GM18505 (cell line): ENCODE measurements at regions not wholly inside any gene's neighbourhood (a gene's known extent, or its start where the extent isn't known, plus 50 kb on each side); places are given as distances from the start of the nearest gene placed in this dataset.
"Not testable (repeated sequence)": the region's sequence is repeated elsewhere in the genome, so short reads cannot be mapped to it uniquely, and the experiment has no call there.

Experiments
- ATAC-seq: cut with Tn5 transposase; IDR thresholded peaks from one replicate; pipeline ENCODE4 v1.9.1; 2021; ENCODE audit not compliant: unreplicated experiment
- POLR2A ChIP-seq: IDR thresholded peaks from 4 replicates; pipeline ENCODE4 v1.6.1; 2011; ENCODE audit warnings: borderline replicate concordance; ENCODE audit not compliant: insufficient read depth, insufficient read length; ENCODE audit errors: extremely low read depth

DNA sequence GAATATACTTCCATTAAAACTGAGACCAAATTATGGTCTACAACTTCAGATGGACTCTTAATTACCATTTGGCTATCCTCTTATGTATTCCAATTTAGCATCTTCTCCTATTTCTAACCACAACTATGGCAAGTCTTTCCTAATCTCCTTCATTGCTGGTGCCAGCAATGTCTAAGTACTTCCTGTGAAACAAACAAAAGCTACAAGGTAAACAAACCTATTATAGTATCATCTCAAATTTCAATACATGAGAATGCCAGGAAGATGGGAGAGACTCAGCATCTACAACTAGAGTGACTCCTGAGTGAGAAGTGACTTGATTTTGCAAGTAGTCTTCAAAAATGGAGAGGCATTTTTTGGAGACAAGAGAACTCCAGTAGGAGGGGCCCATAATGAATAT is 202.9 kb upstream of the ATXN7L3B start:
- ATAC-seq = no peak
- no peak for TF ChIP-seq POLR2A

DNA sequence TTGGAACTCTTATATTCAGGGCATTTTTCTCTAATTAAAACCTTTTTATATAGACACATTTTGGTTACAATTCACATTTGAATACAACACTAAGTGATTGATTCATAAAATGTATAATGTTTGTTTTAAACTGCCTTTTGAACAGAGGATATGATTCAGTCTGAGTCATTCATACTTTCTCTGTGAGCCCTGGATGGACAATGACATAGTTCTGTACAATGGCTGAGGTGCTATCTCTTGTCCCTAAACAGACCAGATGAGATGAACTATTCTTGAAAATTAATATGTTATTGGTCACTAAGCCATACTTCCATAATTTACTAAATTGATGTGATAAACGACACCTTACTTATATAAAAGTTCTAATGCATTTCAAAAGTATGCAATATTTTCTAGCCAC is 199.7 kb upstream of the ATXN7L3B start:
- no peak for TF ChIP-seq POLR2A
- no peak for ATAC-seq

DNA sequence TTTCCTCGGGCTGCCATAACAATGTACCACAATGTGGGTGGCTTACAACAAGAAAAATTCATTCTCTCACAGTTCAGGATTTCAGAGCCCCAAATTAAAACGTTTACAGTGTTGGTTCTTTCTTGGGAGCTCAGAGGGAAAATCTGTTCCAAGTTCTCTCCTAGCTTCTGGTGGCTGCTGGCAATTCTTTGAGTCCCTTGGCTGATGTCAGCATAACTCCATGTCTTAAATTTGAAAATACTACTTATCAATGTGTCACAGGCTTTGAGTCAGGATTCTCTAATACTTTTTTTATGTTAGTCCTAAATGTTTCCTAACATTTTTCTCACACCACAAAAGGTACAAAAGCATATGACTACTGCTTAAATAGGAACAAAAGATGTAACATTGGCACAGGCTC is 198.4 kb upstream of the ATXN7L3B start:
- ATAC-seq = no peak

GRCh38 chr12:74349925-74350324 is 187.7 kb upstream of the ATXN7L3B start:
- TF ChIP-seq POLR2A = no peak

More for the DNA sequence above, 198.4 kb upstream of the ATXN7L3B start:
- TF ChIP-seq POLR2A = no peak

GRCh38 chr12:74365178-74365964 is 172.3 kb upstream of the ATXN7L3B start:
- TF ChIP-seq POLR2A = no peak
- peak; percentile 77 for ATAC-seq

More at GRCh38 chr12:74349925-74350324, 187.7 kb upstream of the ATXN7L3B start:
- ATAC-seq = no peak

GRCh38 chr12:74370608-74371216 is 166.9 kb upstream of the ATXN7L3B start:
- no peak for ATAC-seq
- TF ChIP-seq POLR2A = no peak

- no peak for ATAC-seq
- TF ChIP-seq POLR2A = no peak
These were observed 158.5 kb upstream of the ATXN7L3B start for GRCh38 chr12:74379114-74379513.

DNA sequence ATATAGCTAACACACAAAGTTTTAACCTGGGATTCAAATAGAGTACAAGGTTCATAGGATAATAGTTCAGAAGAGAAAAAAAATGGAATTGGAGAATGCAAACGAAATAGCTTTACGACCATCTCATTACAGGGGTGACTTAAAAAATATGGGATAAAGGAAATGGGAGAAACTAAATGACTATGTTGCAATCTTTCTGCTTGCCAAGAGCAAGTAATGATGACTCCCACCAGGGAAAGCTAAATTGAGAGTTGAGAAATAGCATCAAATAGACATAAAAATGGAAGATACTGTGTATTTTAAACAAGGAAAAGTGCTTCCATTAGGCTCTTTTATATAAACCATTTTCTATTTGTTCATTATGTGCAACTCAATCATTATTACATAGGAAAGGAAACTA is 155.7 kb upstream of the ATXN7L3B start:
- no peak for ATAC-seq
- TF ChIP-seq POLR2A = no peak

DNA sequence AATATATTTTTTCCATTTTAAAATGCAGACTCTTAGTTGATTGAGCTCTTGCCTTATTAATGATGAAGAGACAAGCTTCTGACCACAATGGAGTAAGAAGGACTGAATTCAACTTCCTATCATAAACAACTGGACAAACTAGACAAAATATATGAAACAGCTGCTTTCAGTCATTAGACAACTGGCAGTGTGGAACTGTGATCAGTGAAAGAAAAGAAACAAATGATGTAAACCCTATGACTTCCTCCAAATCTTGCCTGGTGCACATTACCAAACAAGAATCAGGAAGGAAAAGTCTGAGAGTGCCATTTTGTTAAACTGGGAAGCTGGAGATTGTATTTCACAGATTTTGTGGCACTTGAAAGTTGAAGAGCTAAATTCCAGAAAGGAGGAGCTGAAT is 154.7 kb upstream of the ATXN7L3B start:
- no peak for ATAC-seq
- no peak for TF ChIP-seq POLR2A

DNA sequence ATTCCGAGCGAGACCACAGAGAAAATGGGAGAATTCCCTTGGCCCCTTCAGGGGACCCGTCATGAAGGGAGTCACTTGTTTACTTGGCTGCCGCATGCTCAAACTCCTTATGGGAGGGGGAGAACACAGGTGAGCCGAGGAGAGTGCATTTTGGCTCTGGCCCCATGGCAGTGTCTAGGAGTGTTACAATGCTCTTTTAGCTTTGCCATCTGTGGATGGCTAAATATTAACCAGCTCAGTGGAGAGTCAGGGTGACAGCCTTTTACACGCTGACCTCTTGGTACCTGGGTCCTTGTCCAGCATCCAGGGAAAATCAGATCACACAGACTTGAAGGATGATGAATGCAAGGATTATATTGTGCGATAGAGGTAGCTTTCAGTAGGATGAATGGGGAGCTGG is 146.4 kb upstream of the ATXN7L3B start:
- no peak for TF ChIP-seq POLR2A
- no peak for ATAC-seq

- no peak for TF ChIP-seq POLR2A
These were observed 144.4 kb upstream of the ATXN7L3B start for GRCh38 chr12:74393272-74393671.

DNA sequence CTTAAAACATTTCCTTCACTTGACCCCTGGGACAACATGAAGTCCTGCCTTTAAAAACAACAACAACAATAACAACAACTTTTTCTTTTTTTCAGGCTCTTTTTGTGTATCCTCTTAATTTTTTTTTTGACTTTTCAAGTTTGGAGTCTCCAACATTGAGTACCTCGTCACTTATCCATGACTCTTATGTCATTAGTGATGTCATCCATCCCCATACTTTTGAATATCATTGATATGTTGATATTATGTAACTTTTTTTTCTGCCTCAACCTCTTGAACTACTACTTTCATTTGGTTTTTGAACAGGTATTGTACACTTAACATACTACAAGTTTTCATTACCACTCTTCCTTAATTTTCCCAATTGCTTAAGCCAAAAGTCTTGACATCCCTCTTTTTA is 143.0 kb upstream of the ATXN7L3B start:
- no peak for TF ChIP-seq POLR2A
- ATAC-seq = no peak

More at GRCh38 chr12:74393272-74393671, 144.4 kb upstream of the ATXN7L3B start:
- no peak for ATAC-seq

- no peak for TF ChIP-seq POLR2A
These were observed 136.6 kb upstream of the ATXN7L3B start for GRCh38 chr12:74401035-74401434.

DNA sequence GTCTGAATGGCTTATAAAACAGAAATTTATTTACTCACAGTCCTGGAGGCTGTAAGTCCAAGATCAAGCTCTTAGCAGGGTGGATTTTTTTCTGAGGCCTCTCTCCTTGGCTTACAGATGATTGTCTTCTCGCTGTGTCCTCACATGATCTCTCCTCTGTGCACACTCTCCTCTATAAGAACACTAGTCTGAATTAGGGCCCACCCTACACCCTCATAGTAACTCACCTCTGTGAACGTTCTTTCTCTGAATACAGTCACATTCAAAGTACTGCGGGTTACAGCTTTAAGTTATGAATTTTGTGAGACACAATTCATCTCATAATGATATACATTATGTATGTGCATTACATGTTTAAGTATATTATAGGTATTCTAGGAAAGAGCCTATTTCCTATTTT is 135.7 kb upstream of the ATXN7L3B start:
- no peak for ATAC-seq
- no peak for TF ChIP-seq POLR2A

More at GRCh38 chr12:74401035-74401434, 136.6 kb upstream of the ATXN7L3B start:
- no peak for ATAC-seq

DNA sequence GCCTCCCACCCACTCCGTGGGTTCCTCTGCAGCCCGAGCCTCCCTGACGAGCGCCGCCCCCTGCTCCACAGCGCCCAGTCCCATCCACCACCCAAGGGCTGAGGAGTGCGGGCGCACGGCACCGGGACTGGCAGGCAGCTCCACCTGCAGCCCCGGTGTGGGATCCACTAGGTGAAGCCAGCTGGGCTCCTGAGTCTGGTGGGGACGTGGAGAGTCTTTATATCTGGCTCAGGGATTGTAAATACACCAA is 134.5 kb upstream of the ATXN7L3B start:
- ATAC-seq = not testable (repeated sequence)

- no peak for ATAC-seq
- TF ChIP-seq POLR2A = no peak
These were observed 129.0 kb upstream of the ATXN7L3B start for GRCh38 chr12:74408601-74409166.
